PC-9 (cell line): ENCODE measurements at regions not wholly inside any gene's neighbourhood (a gene's known extent, or its start where the extent isn't known, plus 50 kb on each side); places are given as distances from the start of the nearest gene placed in this dataset.

Experiments used
- EZH2 ChIP-seq: fragments of 200-600 bp; sonication (generic); IDR thresholded peaks from 2 replicates; pipeline ENCODE4 v1.8.0; 2017; ENCODE audit warnings: antibody characterized with exemption, low read depth
- TF ChIP-seq, protein P1 (sequence below): fragments of 200-600 bp; sonication (generic); conservative IDR thresholded peaks from 2 replicates; pipeline ENCODE4 v1.6.1; 2017; ENCODE audit warnings: mixed run types, antibody characterized with exemption, mild to moderate bottlenecking, moderate library complexity

DNA sequence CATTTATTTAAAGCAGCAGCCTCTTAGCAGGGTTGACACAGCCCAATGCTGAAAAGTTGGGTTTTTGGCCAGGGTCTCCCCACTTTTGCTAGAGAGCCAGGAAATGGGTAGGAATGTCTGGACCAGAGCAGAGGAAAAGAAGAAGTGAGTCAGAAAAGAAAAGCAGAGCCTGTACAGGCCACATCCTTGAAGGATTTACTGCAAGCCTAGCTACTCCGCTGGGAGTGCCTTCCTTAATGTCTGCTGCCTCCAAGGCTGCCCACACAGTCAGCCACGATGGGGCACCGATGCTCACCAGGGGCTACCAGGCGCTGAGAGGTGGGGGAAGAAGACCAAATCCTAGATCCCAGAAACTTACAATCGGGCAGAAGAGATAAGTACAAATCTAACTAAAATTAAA is 139.2 kb downstream of the C12orf75 start:
- TF ChIP-seq, protein P1, sequence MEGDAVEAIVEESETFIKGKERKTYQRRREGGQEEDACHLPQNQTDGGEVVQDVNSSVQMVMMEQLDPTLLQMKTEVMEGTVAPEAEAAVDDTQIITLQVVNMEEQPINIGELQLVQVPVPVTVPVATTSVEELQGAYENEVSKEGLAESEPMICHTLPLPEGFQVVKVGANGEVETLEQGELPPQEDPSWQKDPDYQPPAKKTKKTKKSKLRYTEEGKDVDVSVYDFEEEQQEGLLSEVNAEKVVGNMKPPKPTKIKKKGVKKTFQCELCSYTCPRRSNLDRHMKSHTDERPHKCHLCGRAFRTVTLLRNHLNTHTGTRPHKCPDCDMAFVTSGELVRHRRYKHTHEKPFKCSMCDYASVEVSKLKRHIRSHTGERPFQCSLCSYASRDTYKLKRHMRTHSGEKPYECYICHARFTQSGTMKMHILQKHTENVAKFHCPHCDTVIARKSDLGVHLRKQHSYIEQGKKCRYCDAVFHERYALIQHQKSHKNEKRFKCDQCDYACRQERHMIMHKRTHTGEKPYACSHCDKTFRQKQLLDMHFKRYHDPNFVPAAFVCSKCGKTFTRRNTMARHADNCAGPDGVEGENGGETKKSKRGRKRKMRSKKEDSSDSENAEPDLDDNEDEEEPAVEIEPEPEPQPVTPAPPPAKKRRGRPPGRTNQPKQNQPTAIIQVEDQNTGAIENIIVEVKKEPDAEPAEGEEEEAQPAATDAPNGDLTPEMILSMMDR, result no peak
- no peak for TF ChIP-seq EZH2
